ENCODE measurements at regions not wholly inside any gene's neighbourhood (a gene's known extent, or its start where the extent isn't known, plus 50 kb on each side); places are given as distances from the start of the nearest gene placed in this dataset.

- no peak for TF ChIP-seq CTCF (IDR thresholded peaks at IDR 0.05; ENCODE audit: unreplicated experiment)
- H3K4me1 Mint-ChIP-seq (ENCODE audit: insufficient read depth, unreplicated experiment), result peaks cover 14% of the 10 kb centered on the region
Measured at GRCh38 chr18:28510210-28510609, 333.3 kb upstream of the CDH2 start.

GRCh38 chr18:28504066-28504465, 327.1 kb upstream of the CDH2 start:
- no TSS peak for BruUV-seq (replicated peaks)
- intact Hi-C loops (cut with micrococcal nuclease), result no loop called here
- H3K27me3 Mint-ChIP-seq (ENCODE audit: insufficient read depth, unreplicated experiment), result no peaks in the 10 kb centered on the region
- no peaks in the 10 kb centered on the region for H3K4me1 Mint-ChIP-seq (ENCODE audit: insufficient read depth, unreplicated experiment)
- no peaks in the 10 kb centered on the region for H3K9me3 Mint-ChIP-seq (ENCODE audit: unreplicated experiment)
- H3K27ac Mint-ChIP-seq (ENCODE audit: low read depth, unreplicated experiment), result no peak overlapping the region
- no peaks in the 10 kb centered on the region for H3K36me3 Mint-ChIP-seq (ENCODE audit: insufficient read depth, unreplicated experiment)
- H3K4me3 Mint-ChIP-seq (ENCODE audit: unreplicated experiment), result no peak overlapping the region
- ChIA-PET POLR2A (interaction anchor here (1.5 kb wide), 1 partner anchor 8 kb away, joined by 3 read pairs; no protein-coding TSS in a partner anchor), CTCF (interaction anchor here (0.6 kb wide), 1 partner anchor 50 kb away, joined by 3 read pairs; no protein-coding TSS in a partner anchor)
- TF ChIP-seq CTCF (IDR thresholded peaks at IDR 0.05; ENCODE audit: unreplicated experiment), result no peak
- DNase-seq (ENCODE audit: unreplicated experiment), result no peak

More at GRCh38 chr18:28510210-28510609, 333.3 kb upstream of the CDH2 start:
- intact Hi-C loops (cut with micrococcal nuclease), result no loop called here
- ChIA-PET CTCF (no interaction called here), POLR2A (no interaction called here)
- Mint-ChIP-seq H3K27me3 (ENCODE audit: insufficient read depth, unreplicated experiment) (no peaks in the 10 kb centered on the region), H3K4me3 (ENCODE audit: unreplicated experiment) (no peak overlapping the region), H3K27ac (ENCODE audit: low read depth, unreplicated experiment) (no peak overlapping the region), H3K36me3 (ENCODE audit: insufficient read depth, unreplicated experiment) (no peaks in the 10 kb centered on the region), H3K9me3 (ENCODE audit: unreplicated experiment) (peaks cover 7% of the 10 kb centered on the region)
- no peak for DNase-seq (ENCODE audit: unreplicated experiment)
- BruUV-seq (replicated peaks), result no TSS peak

GRCh38 chr18:28494151-28494550, 317.2 kb upstream of the CDH2 start:
- H3K27ac Mint-ChIP-seq (ENCODE audit: low read depth, unreplicated experiment), result peak overlapping the region; percentile 12
- no peak for DNase-seq (ENCODE audit: unreplicated experiment)
- POLR2A ChIA-PET, result no interaction called here
- CTCF ChIA-PET, result no interaction called here
- no peaks in the 10 kb centered on the region for H3K9me3 Mint-ChIP-seq (ENCODE audit: unreplicated experiment)
- no peak overlapping the region for H3K4me3 Mint-ChIP-seq (ENCODE audit: unreplicated experiment)
- intact Hi-C loops (cut with micrococcal nuclease), result no loop called here
- H3K27me3 Mint-ChIP-seq (ENCODE audit: insufficient read depth, unreplicated experiment), result no peaks in the 10 kb centered on the region
- BruUV-seq (replicated peaks), result no TSS peak
- H3K4me1 Mint-ChIP-seq (ENCODE audit: insufficient read depth, unreplicated experiment), result no peaks in the 10 kb centered on the region
- H3K36me3 Mint-ChIP-seq (ENCODE audit: insufficient read depth, unreplicated experiment), result no peaks in the 10 kb centered on the region
- TF ChIP-seq CTCF (IDR thresholded peaks at IDR 0.05; ENCODE audit: unreplicated experiment), result no peak

- no peaks in the 10 kb centered on the region for H3K4me1 Mint-ChIP-seq (ENCODE audit: insufficient read depth, unreplicated experiment)
- TF ChIP-seq CTCF (IDR thresholded peaks at IDR 0.05; ENCODE audit: unreplicated experiment), result no peak
- intact Hi-C loops (cut with micrococcal nuclease), result no loop called here
- H3K36me3 Mint-ChIP-seq (ENCODE audit: insufficient read depth, unreplicated experiment), result no peaks in the 10 kb centered on the region
- ChIA-PET POLR2A (no interaction called here), CTCF (no interaction called here)
- H3K4me3 Mint-ChIP-seq (ENCODE audit: unreplicated experiment), result no peak overlapping the region
- H3K9me3 Mint-ChIP-seq (ENCODE audit: unreplicated experiment), result no peaks in the 10 kb centered on the region
- H3K27me3 Mint-ChIP-seq (ENCODE audit: insufficient read depth, unreplicated experiment), result no peaks in the 10 kb centered on the region
- no peak overlapping the region for H3K27ac Mint-ChIP-seq (ENCODE audit: low read depth, unreplicated experiment)
- no peak for DNase-seq (ENCODE audit: unreplicated experiment)
- BruUV-seq (replicated peaks), result no TSS peak
Measured at GRCh38 chr18:28485918-28486317, 309.0 kb upstream of the CDH2 start.

All from MCF 10A (cell line).